ENCODE measurements at regions not wholly inside any gene's neighbourhood (a gene's known extent, or its start where the extent isn't known, plus 50 kb on each side); places are given as distances from the start of the nearest gene placed in this dataset.

DNA sequence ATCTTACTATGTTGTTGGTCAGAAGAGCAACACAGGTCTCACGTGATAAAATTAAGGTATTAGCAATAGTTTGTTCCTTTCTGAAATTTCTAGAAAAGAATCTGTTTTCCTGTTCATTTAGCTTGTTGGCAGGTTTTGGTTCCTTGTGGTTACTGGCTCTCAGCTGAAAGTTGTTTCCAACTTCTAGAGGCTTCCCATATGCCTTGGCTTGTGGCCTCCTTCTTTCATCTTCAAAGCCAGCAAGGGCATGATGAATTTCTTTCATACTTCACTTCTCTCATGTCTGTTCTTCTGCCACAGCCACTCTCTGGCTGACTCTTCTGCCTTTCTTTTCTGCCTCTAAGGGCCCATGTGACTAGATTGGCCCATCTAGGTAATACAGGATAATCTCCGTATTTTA, 193.7 kb downstream of the TRIB2 start:
- TF ChIP-seq EZH2phosphoT487 (IDR thresholded peaks at IDR 0.05; ENCODE audit: borderline replicate concordance, low read length): no peak
- TF ChIP-seq, protein P1, sequence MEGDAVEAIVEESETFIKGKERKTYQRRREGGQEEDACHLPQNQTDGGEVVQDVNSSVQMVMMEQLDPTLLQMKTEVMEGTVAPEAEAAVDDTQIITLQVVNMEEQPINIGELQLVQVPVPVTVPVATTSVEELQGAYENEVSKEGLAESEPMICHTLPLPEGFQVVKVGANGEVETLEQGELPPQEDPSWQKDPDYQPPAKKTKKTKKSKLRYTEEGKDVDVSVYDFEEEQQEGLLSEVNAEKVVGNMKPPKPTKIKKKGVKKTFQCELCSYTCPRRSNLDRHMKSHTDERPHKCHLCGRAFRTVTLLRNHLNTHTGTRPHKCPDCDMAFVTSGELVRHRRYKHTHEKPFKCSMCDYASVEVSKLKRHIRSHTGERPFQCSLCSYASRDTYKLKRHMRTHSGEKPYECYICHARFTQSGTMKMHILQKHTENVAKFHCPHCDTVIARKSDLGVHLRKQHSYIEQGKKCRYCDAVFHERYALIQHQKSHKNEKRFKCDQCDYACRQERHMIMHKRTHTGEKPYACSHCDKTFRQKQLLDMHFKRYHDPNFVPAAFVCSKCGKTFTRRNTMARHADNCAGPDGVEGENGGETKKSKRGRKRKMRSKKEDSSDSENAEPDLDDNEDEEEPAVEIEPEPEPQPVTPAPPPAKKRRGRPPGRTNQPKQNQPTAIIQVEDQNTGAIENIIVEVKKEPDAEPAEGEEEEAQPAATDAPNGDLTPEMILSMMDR (IDR thresholded peaks at IDR 0.05; ENCODE audit: low read depth, low read length, poor library complexity, severe bottlenecking): no peak
- Histone ChIP-seq H3K4me2 (ENCODE audit: low read length) (no peak overlapping the region), H3F3A (ENCODE audit: control insufficient read depth, insufficient read depth) (no peaks in the 10 kb centered on the region), H3K9me3 (ENCODE audit: control insufficient read depth, insufficient read depth, low read length) (no peaks in the 10 kb centered on the region), H4K20me1 (ENCODE audit: control insufficient read depth, insufficient read depth, low read depth, low read length) (no peaks in the 10 kb centered on the region), H3K79me2 (ENCODE audit: control insufficient read depth, low read length) (no peaks in the 10 kb centered on the region), H3K4me1 (ENCODE audit: control insufficient read depth, low read length) (no peaks in the 10 kb centered on the region), H3K9me2 (replicated peaks; ENCODE audit: control insufficient read depth, low read length) (no peaks in the 10 kb centered on the region), H3K4me3 (ENCODE audit: low read length) (no peak overlapping the region), H3K36me3 (ENCODE audit: control insufficient read depth, low read length) (no peaks in the 10 kb centered on the region), H3K27ac (ENCODE audit: low read depth, low read length) (no peak overlapping the region), H3K27me3 (ENCODE audit: control insufficient read depth, low read length) (peaks cover 3% of the 10 kb centered on the region)

DNA sequence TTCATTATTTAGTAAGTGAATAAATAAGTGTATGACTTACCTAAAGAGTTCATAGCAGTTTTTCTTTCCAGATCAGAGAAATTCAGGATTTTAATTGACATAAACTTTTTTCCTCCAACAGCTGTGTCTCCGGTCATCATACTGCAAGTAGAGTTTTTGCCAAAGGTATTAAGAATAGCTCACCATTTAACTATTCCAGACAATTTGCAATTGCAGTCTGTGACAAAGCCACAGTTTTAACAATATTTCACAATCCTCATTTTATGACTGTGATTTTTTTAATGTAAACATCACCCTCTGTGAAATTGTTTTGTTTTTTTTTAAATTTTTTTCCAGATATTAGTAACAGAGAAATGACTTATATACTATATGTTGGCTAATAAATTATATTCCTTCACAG, 199.1 kb downstream of the TRIB2 start:
- Histone ChIP-seq H4K20me1 (ENCODE audit: control insufficient read depth, insufficient read depth, low read depth, low read length) (no peaks in the 10 kb centered on the region), H3K4me2 (ENCODE audit: low read length) (no peak overlapping the region), H3F3A (ENCODE audit: control insufficient read depth, insufficient read depth) (no peaks in the 10 kb centered on the region)

DNA sequence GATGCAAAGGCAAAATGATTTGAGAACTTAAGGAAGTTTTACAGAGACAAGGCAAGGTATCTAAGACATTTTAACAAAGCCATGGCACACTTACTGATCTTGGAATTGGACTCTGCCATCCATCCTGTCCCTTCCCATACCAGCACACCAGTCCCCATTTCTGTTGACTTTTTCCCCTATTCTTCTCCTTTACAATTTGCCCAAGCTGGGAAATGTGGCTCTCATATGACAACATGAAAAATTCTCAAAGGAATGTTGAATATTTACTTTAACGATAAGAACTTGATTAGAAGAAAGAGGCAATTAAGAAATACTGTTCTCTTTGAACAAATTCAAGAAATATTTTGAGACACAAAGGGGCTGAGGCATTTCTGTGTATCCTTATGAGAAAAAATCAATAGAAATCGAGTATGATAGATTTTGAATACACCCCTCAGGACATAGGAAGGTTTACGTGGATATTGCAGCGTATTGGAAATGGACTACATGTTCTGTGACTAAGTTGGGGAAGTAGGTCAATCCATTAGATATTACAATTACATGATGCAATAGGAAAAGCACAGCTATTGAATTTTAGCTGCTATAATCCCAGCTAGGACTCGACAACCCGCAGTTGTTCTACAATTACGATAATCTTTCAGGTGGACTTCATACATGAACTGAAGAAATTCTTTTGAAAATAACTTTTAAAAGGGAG, 201.6 kb downstream of the TRIB2 start:
- TF ChIP-seq, protein P1 (IDR thresholded peaks at IDR 0.05; ENCODE audit: low read depth, low read length, poor library complexity, severe bottlenecking): no peak
- no peak for TF ChIP-seq EZH2phosphoT487 (IDR thresholded peaks at IDR 0.05; ENCODE audit: borderline replicate concordance, low read length)
- H3K79me2 ChIP-seq (ENCODE audit: control insufficient read depth, low read length): no peaks in the 10 kb centered on the region

More for the DNA sequence above, 199.1 kb downstream of the TRIB2 start:
- Histone ChIP-seq H3K27me3 (ENCODE audit: control insufficient read depth, low read length) (peaks cover 3% of the 10 kb centered on the region), H3K9me3 (ENCODE audit: control insufficient read depth, insufficient read depth, low read length) (no peaks in the 10 kb centered on the region), H3K9me2 (replicated peaks; ENCODE audit: control insufficient read depth, low read length) (no peaks in the 10 kb centered on the region), H3K79me2 (ENCODE audit: control insufficient read depth, low read length) (no peaks in the 10 kb centered on the region), H3K4me1 (ENCODE audit: control insufficient read depth, low read length) (no peaks in the 10 kb centered on the region), H3K4me3 (ENCODE audit: low read length) (no peak overlapping the region), H3K27ac (ENCODE audit: low read depth, low read length) (no peak overlapping the region), H3K36me3 (ENCODE audit: control insufficient read depth, low read length) (no peaks in the 10 kb centered on the region)
- TF ChIP-seq, protein P1 (IDR thresholded peaks at IDR 0.05; ENCODE audit: low read depth, low read length, poor library complexity, severe bottlenecking): no peak
- no peak for TF ChIP-seq EZH2phosphoT487 (IDR thresholded peaks at IDR 0.05; ENCODE audit: borderline replicate concordance, low read length)

More for the DNA sequence above, 201.6 kb downstream of the TRIB2 start:
- no peaks in the 10 kb centered on the region for H4K20me1 ChIP-seq (ENCODE audit: control insufficient read depth, insufficient read depth, low read depth, low read length)
- H3K9me2 ChIP-seq (replicated peaks; ENCODE audit: control insufficient read depth, low read length): no peaks in the 10 kb centered on the region
- no peaks in the 10 kb centered on the region for H3F3A ChIP-seq (ENCODE audit: control insufficient read depth, insufficient read depth)
- no peak overlapping the region for H3K4me3 ChIP-seq (ENCODE audit: low read length)
- H3K4me2 ChIP-seq (ENCODE audit: low read length): no peak overlapping the region
- H3K9me3 ChIP-seq (ENCODE audit: control insufficient read depth, insufficient read depth, low read length): no peaks in the 10 kb centered on the region
- no peaks in the 10 kb centered on the region for H3K4me1 ChIP-seq (ENCODE audit: control insufficient read depth, low read length)
- no peaks in the 10 kb centered on the region for H3K36me3 ChIP-seq (ENCODE audit: control insufficient read depth, low read length)
- peaks cover 3% of the 10 kb centered on the region; the same call in 1 of the 2 replicates for H3K27me3 ChIP-seq (ENCODE audit: control insufficient read depth, low read length)
- no peak overlapping the region for H3K27ac ChIP-seq (ENCODE audit: low read depth, low read length)

All from DOHH2 (cell line).